H1 (cell line): ENCODE measurements at regions not wholly inside any gene's neighbourhood (a gene's known extent, or its start where the extent isn't known, plus 50 kb on each side); places are given as distances from the start of the nearest gene placed in this dataset.

Source experiments
- CTCF ChIA-PET: fragments of 300-600 bp; sonication (Branson Sonifier 250); formaldehyde crosslinking; loops from one replicate; lab custom pipeline; 2021; ENCODE audit not compliant: partially characterized antibody; lab: Charles Lee
- POLR2A ChIA-PET: fragments of 300-600 bp; sonication (Branson Sonifier 250); formaldehyde crosslinking; loops from one replicate; lab custom pipeline; 2021; ENCODE audit warnings: inconsistent platforms; ENCODE audit not compliant: partially characterized antibody; lab: Charles Lee
- DNase-seq, 2 experiments: peaks; one replicate each; pipeline versions ENCODE4 v3.0.0 to v3.0.0-alpha.2; 2010 to 2022; ENCODE audit warnings: low spot score in 2 of 2, low read depth in 1 of 2, mixed read lengths in 1 of 2
- FAIRE-seq: peaks from 2 replicates; lab custom pipeline; 2011; peaks lifted over from hg19 to GRCh38; lab: Jason Lieb, UNC
- H2AFZ ChIP-seq: 2 replicates; pipeline ENCODE4 v1.8.1; 2012; ENCODE audit warnings: low read length, inconsistent platforms
- H2AK5ac ChIP-seq: 2 replicates; pipeline ENCODE4 v1.6.1; 2013; ENCODE audit warnings: low read depth, low read length
- H2BK120ac ChIP-seq: replicated peaks from 2 replicates; pipeline ENCODE3; 2013; ENCODE audit warnings: low read depth, low read length, inconsistent platforms
- H2BK12ac ChIP-seq: 2 replicates; pipeline ENCODE4 v1.6.1; 2013; ENCODE audit warnings: low read depth, low read length
- H2BK15ac ChIP-seq: 2 replicates; pipeline ENCODE4 v1.6.1; 2013; ENCODE audit warnings: low read length
- H2BK20ac ChIP-seq: 2 replicates; pipeline ENCODE4 v1.6.1; 2013; ENCODE audit warnings: low read length
- H2BK5ac ChIP-seq: 2 replicates; pipeline ENCODE4 v1.6.1; 2013; ENCODE audit warnings: low read depth, low read length
- H3K14ac ChIP-seq: 2 replicates; pipeline ENCODE4 v1.6.1; 2013; ENCODE audit warnings: inconsistent platforms; ENCODE audit not compliant: insufficient read length
- H3K18ac ChIP-seq: 2 replicates; pipeline ENCODE4 v1.6.1; 2013; ENCODE audit warnings: low read length; ENCODE audit errors: extremely low read depth
- H3K23ac ChIP-seq: 2 replicates; pipeline ENCODE4 v1.6.1; 2013; ENCODE audit warnings: inconsistent platforms; ENCODE audit not compliant: insufficient read length
- H3K23me2 ChIP-seq: 2 replicates; pipeline ENCODE4 v1.6.1; 2013; ENCODE audit warnings: low read depth, low read length
- H3K27ac ChIP-seq: 2 replicates; pipeline ENCODE4 v1.6.1; 2011; ENCODE audit warnings: low read depth, low read length, inconsistent platforms
- H3K27me3 ChIP-seq, 4 experiments: replicated peaks in 1 of 4; 1 replicate in 1 of 4; 2 replicates in 3 of 4; pipeline versions ENCODE4 v1.6.1 to v1.8.1; 2011 to 2013; ENCODE audit warnings: low read length in 3 of 4, mild to moderate bottlenecking in 3 of 4, inconsistent platforms in 2 of 4, mixed read lengths in 2 of 4, moderate library complexity in 1 of 4; ENCODE audit not compliant: control insufficient read depth in 3 of 4, insufficient read depth in 3 of 4; ENCODE audit errors: extremely low read depth in 1 of 4
- H3K36me3 ChIP-seq, 4 experiments: 2 replicates each; pipeline versions ENCODE4 v1.6.1 to v1.8.1; 2011 to 2013; ENCODE audit warnings: mild to moderate bottlenecking in 4 of 4, low read length in 3 of 4, moderate library complexity in 2 of 4, control low read depth in 1 of 4, inconsistent platforms in 1 of 4; ENCODE audit not compliant: insufficient read depth in 4 of 4, control insufficient read depth in 2 of 4
- H3K4ac ChIP-seq: replicated peaks from 2 replicates; pipeline ENCODE3; 2013; ENCODE audit warnings: low read length, low read depth, mixed read lengths, inconsistent platforms; ENCODE audit not compliant: insufficient read length
- H3K4me1 ChIP-seq, 4 experiments: replicated peaks in 1 of 4; 1 replicate in 1 of 4; 2 replicates in 3 of 4; pipeline versions ENCODE4 v1.6.1 to v1.8.1; 2011 to 2013; ENCODE audit warnings: low read length in 3 of 4, inconsistent platforms in 2 of 4, mixed read lengths in 1 of 4; ENCODE audit not compliant: insufficient read depth in 4 of 4, control insufficient read depth in 3 of 4
- H3K4me2 ChIP-seq, 2 experiments: 2 replicates each; pipeline versions ENCODE4 v1.6.1 to v1.8.1; 2011 to 2013; ENCODE audit warnings: low read depth in 2 of 2, low read length in 2 of 2, control low read depth in 1 of 2, inconsistent platforms in 1 of 2, mild to moderate bottlenecking in 1 of 2; ENCODE audit not compliant: insufficient read depth in 1 of 2
- H3K4me3 ChIP-seq, 4 experiments: fragments of 200-600, 300-600 bp in 1 of 4; sonication (generic), shearing (Covaris generic), sonication (Bioruptor Twin) in 1 of 4; 2 replicates each; pipeline versions ENCODE4 v1.5.1 to v1.8.1; 2011 to 2016; ENCODE audit warnings: low read length in 4 of 4, low read depth in 3 of 4, control low read depth in 2 of 4, inconsistent platforms in 2 of 4, mild to moderate bottlenecking in 2 of 4, mixed read lengths in 1 of 4, moderate library complexity in 1 of 4; ENCODE audit not compliant: insufficient read depth in 2 of 4; ENCODE audit errors: extremely low read depth in 1 of 4
- H3K56ac ChIP-seq: replicated peaks from 2 replicates; pipeline ENCODE3; 2013; ENCODE audit warnings: low read depth, mild to moderate bottlenecking, mixed read lengths, low read length, inconsistent platforms; ENCODE audit not compliant: insufficient read length
- H3K79me1 ChIP-seq: 2 replicates; pipeline ENCODE4 v1.6.1; 2013; ENCODE audit warnings: low read depth, low read length, control low read depth
- H3K79me2 ChIP-seq, 2 experiments: 2 replicates each; pipeline versions ENCODE4 v1.6.1 to v1.8.1; 2012 to 2013; ENCODE audit warnings: low read length in 2 of 2, mild to moderate bottlenecking in 2 of 2, inconsistent platforms in 1 of 2; ENCODE audit not compliant: insufficient read depth in 2 of 2, control insufficient read depth in 1 of 2
- H3K9ac ChIP-seq, 4 experiments: replicated peaks in 1 of 4; 1 replicate in 1 of 4; 2 replicates in 3 of 4; pipeline versions ENCODE4 v1.6.1 to v1.8.1; 2011 to 2013; ENCODE audit warnings: low read depth in 3 of 4, low read length in 3 of 4, control low read depth in 2 of 4, mild to moderate bottlenecking in 2 of 4, moderate library complexity in 2 of 4, inconsistent platforms in 1 of 4; ENCODE audit errors: extremely low read depth in 1 of 4
- H3K9me3 ChIP-seq, 2 experiments: 2 replicates each; pipeline versions ENCODE4 v1.6.1 to v1.8.1; 2012 to 2013; ENCODE audit warnings: mild to moderate bottlenecking in 2 of 2, moderate library complexity in 2 of 2, control low read depth in 1 of 2, inconsistent platforms in 1 of 2, low read depth in 1 of 2, low read length in 1 of 2, mixed read lengths in 1 of 2; ENCODE audit not compliant: insufficient read depth in 2 of 2
- H4K20me1 ChIP-seq, 2 experiments: replicated peaks in 1 of 2; 2 replicates each; pipeline versions ENCODE3 to v1.8.1; 2011 to 2013; ENCODE audit warnings: inconsistent platforms in 2 of 2, low read length in 2 of 2, mild to moderate bottlenecking in 1 of 2; ENCODE audit not compliant: insufficient read depth in 2 of 2, control insufficient read depth in 1 of 2
- H4K5ac ChIP-seq: 2 replicates; pipeline ENCODE4 v1.6.1; 2013; ENCODE audit warnings: low read length, low read depth, mixed read lengths, inconsistent platforms; ENCODE audit not compliant: insufficient read length
- H4K8ac ChIP-seq: 2 replicates; pipeline ENCODE4 v1.8.0; 2013; ENCODE audit warnings: mild to moderate bottlenecking, moderate library complexity, low read length, inconsistent platforms; ENCODE audit not compliant: insufficient read depth; ENCODE audit errors: extremely low read depth
- H4K91ac ChIP-seq: replicated peaks from 2 replicates; pipeline ENCODE3; 2013; ENCODE audit warnings: low read length, mixed read lengths, inconsistent platforms; ENCODE audit not compliant: insufficient read length
- CBX5 ChIP-seq: fragments of 300-800, 300-1000 bp; sonication (generic); IDR thresholded peaks from 2 replicates; pipeline ENCODE4 v1.7.1; 2016; ENCODE audit warnings: antibody characterized with exemption, low read length, low read depth
- CTBP2 ChIP-seq: IDR thresholded peaks from 2 replicates; pipeline ENCODE4 v1.7.0; 2011; ENCODE audit warnings: borderline replicate concordance, mild to moderate bottlenecking, moderate library complexity, mixed read lengths, low read length; ENCODE audit not compliant: insufficient read depth, insufficient read length
- HDAC2 ChIP-seq, 2 experiments: fragments of 300-600 bp in 1 of 2; sonication (generic) in 1 of 2; IDR thresholded peaks; 2 replicates each; pipeline ENCODE4 v1.6.1; 2011 to 2012; ENCODE audit warnings: low read depth in 2 of 2, low read length in 2 of 2, mild to moderate bottlenecking in 2 of 2, moderate library complexity in 2 of 2, borderline replicate concordance in 1 of 2, inconsistent platforms in 1 of 2
- JUN ChIP-seq: IDR thresholded peaks from 2 replicates; pipeline ENCODE4 v1.6.1; 2011; ENCODE audit warnings: low read depth, mild to moderate bottlenecking, improper control_type of control experiment, low read length
- NANOG ChIP-seq: IDR thresholded peaks from 2 replicates; pipeline ENCODE4 v1.6.1; 2011; ENCODE audit warnings: low read length, low read depth, mild to moderate bottlenecking, inconsistent platforms; ENCODE audit not compliant: insufficient read depth, poor library complexity, severe bottlenecking
- WGBS, 2 experiments: shearing (Covaris generic) in 1 of 2; methylation state at CpG; one replicate each; pipeline versions ENCODE4 v1.1.6 to v1.1.7; 2013 to 2015; ENCODE audit warnings: low lambda C conversion rate in 2 of 2, mixed read lengths in 2 of 2, inconsistent platforms in 1 of 2, low coverage in 1 of 2, missing lambda C conversion rate in 1 of 2; ENCODE audit not compliant: insufficient replicate concordance in 2 of 2, insufficient coverage in 1 of 2, insufficient read length in 1 of 2; ENCODE audit errors: extremely low coverage in 1 of 2, missing lambda C conversion rate in 1 of 2; 5-methylcytosine and 5-hydroxymethylcytosine counted together

GRCh38 chr3:139808201-139808600, 126.8 kb upstream of the CLSTN2 start:
- POLR2A ChIA-PET = no interaction called here
- 95% methylated on average over 5 of the region's 5 CpGs; no CpG with 5 or more reads in 1 of the 2 experiments for WGBS, 2 experiments
- H4K8ac ChIP-seq = no peak overlapping the region; the same call in 1 of the 2 replicates

More at GRCh38 chr3:139808201-139808600, 126.8 kb upstream of the CLSTN2 start:
- Histone ChIP-seq H3K4me3 (no peak overlapping the region), H3K36me3 (no peaks in the 10 kb centered on the region), H3K18ac (no peak overlapping the region), H2BK5ac (no peak overlapping the region), H4K5ac (no peak overlapping the region), H3K9me3 (no peaks in the 10 kb centered on the region), H2BK12ac (no peak overlapping the region), H3K79me2 (no peaks in the 10 kb centered on the region), H3K27ac (no peak overlapping the region), H3K4ac (no peak overlapping the region), H2BK15ac (no peak overlapping the region), H3K4me2 (no peak overlapping the region), H3K56ac (no peak overlapping the region), H4K91ac (no peak overlapping the region), H2BK120ac (no peak overlapping the region), H3K27me3 (no peaks in the 10 kb centered on the region), H3K14ac (no peak overlapping the region), H3K23me2 (no peaks in the 10 kb centered on the region), H4K20me1 (no peaks in the 10 kb centered on the region), H3K23ac (no peak overlapping the region), H3K79me1 (no peaks in the 10 kb centered on the region), H3K4me1 (no peaks in the 10 kb centered on the region), H3K9ac (no peak overlapping the region), H2BK20ac (no peak overlapping the region), H2AFZ (no peak overlapping the region), H2AK5ac (no peak overlapping the region)
- CTCF ChIA-PET = no interaction called here
- no peak for FAIRE-seq
- TF ChIP-seq JUN = no peak
- TF ChIP-seq CTBP2 = no peak
- no peak for TF ChIP-seq NANOG
- no peak for TF ChIP-seq CBX5
- TF ChIP-seq HDAC2 (IDR thresholded peaks at IDR 0.05; ENCODE audit: borderline replicate concordance in 1 of 2, low read depth in 2 of 2, low read length in 2 of 2) = no peak
- TF ChIP-seq, all 59 proteins: peak for 0
- no peak for DNase-seq
